ENCODE measurements at regions not wholly inside any gene's neighbourhood (a gene's known extent, or its start where the extent isn't known, plus 50 kb on each side); places are given as distances from the start of the nearest gene placed in this dataset.
A peak's percentile ranks its signal among the peaks of the same experiment; 100 is the strongest.

- DNase-seq: no peak
Measured at GRCh38 chr5:10842823-10843222, 81.8 kb upstream of the DAP start.

GRCh38 chr5:10839916-10840599, 79.0 kb upstream of the DAP start:
- DNase-seq: no peak

- DNase-seq: no peak
Measured at GRCh38 chr5:10839118-10839517, 78.1 kb upstream of the DAP start.

GRCh38 chr5:10838038-10838437, 77.0 kb upstream of the DAP start:
- DNase-seq: no peak

GRCh38 chr5:10836986-10837385, 76.0 kb upstream of the DAP start:
- peak; percentile 7 for DNase-seq

GRCh38 chr5:10834695-10835094, 73.7 kb upstream of the DAP start:
- no peak for DNase-seq

GRCh38 chr5:10832987-10833386, 72.0 kb upstream of the DAP start:
- DNase-seq: no peak

- DNase-seq: no peak
Measured at GRCh38 chr5:10832421-10832820, 71.4 kb upstream of the DAP start.

- no peak for DNase-seq
Measured at GRCh38 chr5:10831419-10831818, 70.4 kb upstream of the DAP start.

GRCh38 chr5:10828241-10828640, 67.2 kb upstream of the DAP start:
- peak; percentile 47 for DNase-seq

- DNase-seq: peak; percentile 40
Measured at GRCh38 chr5:10827571-10827970, 66.5 kb upstream of the DAP start.

- no peak for DNase-seq
Measured at GRCh38 chr5:10826971-10827370, 65.9 kb upstream of the DAP start.

GRCh38 chr5:10825897-10826644, 65.0 kb upstream of the DAP start:
- no peak for DNase-seq

GRCh38 chr5:10812218-10812617, 51.2 kb upstream of the DAP start:
- no peak for DNase-seq
